B cell (primary cell): ENCODE measurements at regions not wholly inside any gene's neighbourhood (a gene's known extent, or its start where the extent isn't known, plus 50 kb on each side); places are given as distances from the start of the nearest gene placed in this dataset.

Experiments
- EZH2 ChIP-seq: IDR thresholded peaks from 2 replicates; pipeline ENCODE4 v1.6.1; 2012; ENCODE audit warnings: borderline replicate concordance, low read depth, mild to moderate bottlenecking, moderate library complexity, low read length; ENCODE audit not compliant: insufficient read depth, poor library complexity, severe bottlenecking
- TF ChIP-seq, protein P1 (sequence below): fragments of 200-600 bp; IDR thresholded peaks from one replicate; pipeline ENCODE4 v1.8.0; 2022; ENCODE audit warnings: antibody characterized with exemption, mild to moderate bottlenecking

GRCh38 chr12:89878327-89878726 lies 169.7 kb upstream of the ATP2B1 start:
- TF ChIP-seq, protein P1, sequence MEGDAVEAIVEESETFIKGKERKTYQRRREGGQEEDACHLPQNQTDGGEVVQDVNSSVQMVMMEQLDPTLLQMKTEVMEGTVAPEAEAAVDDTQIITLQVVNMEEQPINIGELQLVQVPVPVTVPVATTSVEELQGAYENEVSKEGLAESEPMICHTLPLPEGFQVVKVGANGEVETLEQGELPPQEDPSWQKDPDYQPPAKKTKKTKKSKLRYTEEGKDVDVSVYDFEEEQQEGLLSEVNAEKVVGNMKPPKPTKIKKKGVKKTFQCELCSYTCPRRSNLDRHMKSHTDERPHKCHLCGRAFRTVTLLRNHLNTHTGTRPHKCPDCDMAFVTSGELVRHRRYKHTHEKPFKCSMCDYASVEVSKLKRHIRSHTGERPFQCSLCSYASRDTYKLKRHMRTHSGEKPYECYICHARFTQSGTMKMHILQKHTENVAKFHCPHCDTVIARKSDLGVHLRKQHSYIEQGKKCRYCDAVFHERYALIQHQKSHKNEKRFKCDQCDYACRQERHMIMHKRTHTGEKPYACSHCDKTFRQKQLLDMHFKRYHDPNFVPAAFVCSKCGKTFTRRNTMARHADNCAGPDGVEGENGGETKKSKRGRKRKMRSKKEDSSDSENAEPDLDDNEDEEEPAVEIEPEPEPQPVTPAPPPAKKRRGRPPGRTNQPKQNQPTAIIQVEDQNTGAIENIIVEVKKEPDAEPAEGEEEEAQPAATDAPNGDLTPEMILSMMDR, result no peak
- no peak for TF ChIP-seq EZH2
